ENCODE measurements at regions not wholly inside any gene's neighbourhood (a gene's known extent, or its start where the extent isn't known, plus 50 kb on each side); places are given as distances from the start of the nearest gene placed in this dataset.

GRCh38 chr6:44608175-44608574, 220.7 kb downstream of the CDC5L start:
- DNase-seq (ENCODE audit: low spot score) = no peak

GRCh38 chr6:44609051-44609612, 221.6 kb downstream of the CDC5L start:
- no peak for DNase-seq (ENCODE audit: low spot score)

- DNase-seq (ENCODE audit: low spot score) = no peak
Measured at GRCh38 chr6:44614396-44614795, 226.9 kb downstream of the CDC5L start.

- DNase-seq (ENCODE audit: low spot score) = no peak
Measured at GRCh38 chr6:44615621-44616020, 228.1 kb downstream of the CDC5L start.

- no peak for DNase-seq (ENCODE audit: low spot score)
Measured at GRCh38 chr6:44617416-44617815, 229.9 kb downstream of the CDC5L start.

GRCh38 chr6:44618371-44618770, 230.9 kb downstream of the CDC5L start:
- DNase-seq (ENCODE audit: low spot score) = no peak

- no peak for DNase-seq (ENCODE audit: low spot score)
Measured at GRCh38 chr6:44620922-44621321, 233.4 kb downstream of the CDC5L start.

- DNase-seq (ENCODE audit: low spot score) = no peak
Measured at GRCh38 chr6:44621846-44622245, 234.3 kb downstream of the CDC5L start.

GRCh38 chr6:44622555-44622954, 235.0 kb downstream of the CDC5L start:
- no peak for DNase-seq (ENCODE audit: low spot score)

- no peak for DNase-seq (ENCODE audit: low spot score)
Measured at GRCh38 chr6:44622956-44623355, 235.4 kb downstream of the CDC5L start.

- no peak for DNase-seq (ENCODE audit: low spot score)
Measured at GRCh38 chr6:44624226-44624625, 236.7 kb downstream of the CDC5L start.

- DNase-seq (ENCODE audit: low spot score) = no peak
Measured at GRCh38 chr6:44624936-44625573, 237.5 kb downstream of the CDC5L start.

GRCh38 chr6:44625996-44626395, 238.5 kb downstream of the CDC5L start:
- DNase-seq (ENCODE audit: low spot score) = no peak

GRCh38 chr6:44626616-44627015, 239.1 kb downstream of the CDC5L start:
- DNase-seq (ENCODE audit: low spot score) = no peak

- no peak for DNase-seq (ENCODE audit: low spot score)
Measured at GRCh38 chr6:44627091-44627882, 239.8 kb downstream of the CDC5L start.

GRCh38 chr6:44627883-44628271, 240.4 kb downstream of the CDC5L start:
- no peak for DNase-seq (ENCODE audit: low spot score)

GRCh38 chr6:44628347-44628746, 240.8 kb downstream of the CDC5L start:
- DNase-seq (ENCODE audit: low spot score) = no peak

GRCh38 chr6:44629636-44630035, 242.1 kb downstream of the CDC5L start:
- no peak for DNase-seq (ENCODE audit: low spot score)

GRCh38 chr6:44630125-44631028, 242.9 kb downstream of the CDC5L start:
- DNase-seq (ENCODE audit: low spot score) = no peak

GRCh38 chr6:44631968-44632367, 244.5 kb downstream of the CDC5L start:
- DNase-seq (ENCODE audit: low spot score) = no peak

GRCh38 chr6:44634321-44634720, 246.8 kb downstream of the CDC5L start:
- no peak for DNase-seq (ENCODE audit: low spot score)

- DNase-seq (ENCODE audit: low spot score) = no peak
Measured at GRCh38 chr6:44635486-44635885, 248.0 kb downstream of the CDC5L start.

All from CD4-positive, alpha-beta T cell treated with Interleukin-15 for 4 hours (primary cell).